GM12872 (cell line): ENCODE measurements at regions not wholly inside any gene's neighbourhood (a gene's known extent, or its start where the extent isn't known, plus 50 kb on each side); places are given as distances from the start of the nearest gene placed in this dataset.

Experiments used
- CTCF ChIP-seq: IDR thresholded peaks from 3 replicates; pipeline ENCODE4 v1.5.1; 2011; ENCODE audit warnings: low read depth, mild to moderate bottlenecking, low read length, moderate library complexity; ENCODE audit not compliant: insufficient read depth

- no peak for TF ChIP-seq CTCF
Observed at GRCh38 chr6:66291905-66292304, 584.9 kb upstream of the EYS start.

- no peak for TF ChIP-seq CTCF
Observed at GRCh38 chr6:66289889-66290288, 582.9 kb upstream of the EYS start.

GRCh38 chr6:66278115-66278514 lies 571.1 kb upstream of the EYS start:
- TF ChIP-seq CTCF, result no peak

- no peak for TF ChIP-seq CTCF
Observed at GRCh38 chr6:66277400-66277799, 570.4 kb upstream of the EYS start.

GRCh38 chr6:66265737-66266136 lies 558.7 kb upstream of the EYS start:
- TF ChIP-seq CTCF, result no peak

GRCh38 chr6:66264376-66264775 lies 557.4 kb upstream of the EYS start:
- no peak for TF ChIP-seq CTCF

- TF ChIP-seq CTCF, result no peak
Observed at GRCh38 chr6:66245231-66245630, 538.2 kb upstream of the EYS start.

GRCh38 chr6:66238851-66239250 lies 531.8 kb upstream of the EYS start:
- no peak for TF ChIP-seq CTCF
